ENCODE measurements at regions not wholly inside any gene's neighbourhood (a gene's known extent, or its start where the extent isn't known, plus 50 kb on each side); places are given as distances from the start of the nearest gene placed in this dataset.
"Not testable (repeated sequence)": the region's sequence is repeated elsewhere in the genome, so short reads cannot be mapped to it uniquely, and the experiment has no call there.

GRCh38 chr3:86537171-86537570 lies 453.8 kb downstream of the VGLL3 start:
- DNase-seq: no peak
- H3K4me3 ChIP-seq: no peak overlapping the region
- H3K9me3 ChIP-seq: no peaks in the 10 kb centered on the region
- H3K27me3 ChIP-seq: no peaks in the 10 kb centered on the region
- no peaks in the 10 kb centered on the region for H3K36me3 ChIP-seq

DNA sequence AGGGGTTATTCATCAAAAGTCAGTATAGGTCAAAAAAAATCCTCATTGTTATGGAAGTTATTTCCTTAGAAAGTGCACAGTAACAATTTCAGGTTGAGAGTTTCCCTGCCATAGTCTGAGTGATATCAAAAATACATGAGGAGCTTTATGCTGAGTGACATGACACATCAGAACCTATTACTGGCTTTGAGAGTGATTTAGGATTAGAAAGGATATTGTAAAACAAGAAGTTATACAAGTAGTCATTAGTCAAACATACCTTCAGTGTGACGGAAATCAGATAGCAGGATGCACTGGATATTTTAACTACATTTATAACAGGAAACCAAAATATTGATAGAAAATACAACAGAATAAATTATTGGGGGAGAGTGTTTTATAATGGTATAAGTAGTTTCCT lies 471.1 kb downstream of the VGLL3 start:
- Histone ChIP-seq H3K27me3 (no peaks in the 10 kb centered on the region), H3K9me3 (no peaks in the 10 kb centered on the region), H3K36me3 (no peaks in the 10 kb centered on the region), H3K4me3 (no peak overlapping the region)
- DNase-seq: no peak

- DNase-seq: no peak
- Histone ChIP-seq H3K27me3 (no peaks in the 10 kb centered on the region), H3K9me3 (no peaks in the 10 kb centered on the region), H3K4me3 (no peak overlapping the region), H3K36me3 (no peaks in the 10 kb centered on the region)
These were observed 509.3 kb downstream of the VGLL3 start for GRCh38 chr3:86481636-86482035.

- no peak overlapping the region for H3K4me3 ChIP-seq
- no peak for DNase-seq
- no peaks in the 10 kb centered on the region for H3K9me3 ChIP-seq
- no peaks in the 10 kb centered on the region for H3K27me3 ChIP-seq
- H3K36me3 ChIP-seq: no peaks in the 10 kb centered on the region
These were observed 509.9 kb downstream of the VGLL3 start for GRCh38 chr3:86481031-86481430.

DNA sequence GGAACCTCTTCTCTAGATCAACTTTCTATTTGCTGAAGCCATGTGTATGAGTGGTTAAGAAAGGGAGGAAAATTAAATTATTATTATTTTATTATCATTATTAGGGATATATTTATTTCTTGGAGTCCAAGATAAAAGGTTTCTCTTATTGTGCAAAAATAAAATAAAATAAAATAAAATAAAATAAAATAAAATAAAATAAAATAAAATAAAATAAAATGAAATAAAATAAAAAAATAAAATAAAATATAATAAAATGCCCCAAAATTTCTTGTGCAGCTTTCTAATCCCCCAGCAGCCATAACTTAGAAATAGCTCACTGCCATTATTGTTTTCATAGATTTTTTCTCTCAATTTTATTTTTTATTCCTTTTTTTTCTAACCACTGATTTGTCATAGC lies 526.8 kb downstream of the VGLL3 start:
- no peak for DNase-seq
- no peaks in the 10 kb centered on the region for H3K9me3 ChIP-seq
- H3K36me3 ChIP-seq: no peaks in the 10 kb centered on the region
- no peak overlapping the region for H3K4me3 ChIP-seq
- no peaks in the 10 kb centered on the region for H3K27me3 ChIP-seq

GRCh38 chr3:86451749-86452148 lies 539.2 kb downstream of the VGLL3 start:
- Histone ChIP-seq H3K4me3 (no peak overlapping the region), H3K9me3 (no peaks in the 10 kb centered on the region), H3K27me3 (no peaks in the 10 kb centered on the region), H3K36me3 (no peaks in the 10 kb centered on the region)
- no peak for DNase-seq

- Histone ChIP-seq H3K36me3 (no peaks in the 10 kb centered on the region), H3K9me3 (no peaks in the 10 kb centered on the region), H3K4me3 (no peak overlapping the region), H3K27me3 (no peaks in the 10 kb centered on the region)
- DNase-seq: no peak
These were observed 552.4 kb downstream of the VGLL3 start for GRCh38 chr3:86438544-86438943.

DNA sequence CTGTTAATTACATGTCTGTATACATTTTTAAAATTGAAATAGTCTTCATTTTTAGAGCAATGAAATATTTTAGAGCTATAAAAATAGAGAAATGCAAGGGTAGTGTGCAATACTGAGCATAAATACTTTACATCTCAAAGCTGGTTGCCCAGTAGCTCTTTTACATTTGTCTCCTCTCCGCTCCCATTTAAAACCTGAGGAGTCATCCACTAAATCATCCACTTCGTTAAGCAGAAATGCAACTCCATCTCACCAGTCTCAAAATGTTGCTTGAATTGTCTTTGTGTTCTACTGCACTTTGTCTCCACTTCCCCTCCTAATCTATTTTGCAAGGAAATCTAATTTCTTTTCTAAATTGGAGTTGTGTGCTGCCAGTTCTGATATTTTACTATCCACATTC lies 563.6 kb downstream of the VGLL3 start:
- Histone ChIP-seq H3K4me3 (no peak overlapping the region), H3K9me3 (no peaks in the 10 kb centered on the region), H3K27me3 (no peaks in the 10 kb centered on the region), H3K36me3 (no peaks in the 10 kb centered on the region)
- DNase-seq: no peak

DNA sequence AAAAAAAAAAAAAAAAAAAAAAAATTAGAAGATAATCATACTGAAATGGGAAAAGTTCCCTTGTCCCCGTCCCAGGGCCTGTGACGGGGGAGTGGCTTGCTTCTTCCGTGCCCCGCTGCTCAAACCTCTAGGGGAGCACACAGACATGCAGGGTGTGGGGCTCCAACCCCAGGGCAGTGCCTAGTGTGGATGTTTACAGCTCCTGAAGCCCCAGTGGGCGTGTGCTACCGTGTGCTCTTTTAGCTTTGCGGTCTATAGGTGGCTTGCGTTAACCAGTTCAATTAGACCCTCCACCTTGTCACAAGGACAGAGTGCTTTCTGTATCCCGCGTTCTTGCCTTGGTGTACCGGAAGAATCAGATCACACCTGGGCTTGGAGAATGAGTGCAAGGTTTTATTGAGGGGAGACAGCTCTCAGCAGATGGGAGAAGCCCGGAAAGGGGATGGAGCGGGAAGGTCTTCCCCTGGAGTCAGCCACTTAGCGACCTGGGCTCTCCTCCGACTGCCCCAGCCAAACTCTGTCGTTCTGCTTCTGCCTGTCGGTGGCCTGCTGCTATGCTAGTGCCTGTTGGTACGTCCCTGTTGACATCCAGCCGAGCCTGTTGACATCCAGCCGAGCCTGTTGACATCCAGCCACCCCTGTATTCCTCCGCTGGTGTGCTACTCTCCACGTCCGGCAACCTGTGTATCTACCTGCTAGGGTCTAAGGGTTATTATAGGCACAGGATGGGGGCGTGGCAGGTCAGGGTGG lies 569.8 kb downstream of the VGLL3 start:
- no peak for DNase-seq
- no peaks in the 10 kb centered on the region for H3K36me3 ChIP-seq
- no peaks in the 10 kb centered on the region for H3K27me3 ChIP-seq
- no peaks in the 10 kb centered on the region for H3K9me3 ChIP-seq
- no peak overlapping the region for H3K4me3 ChIP-seq

DNA sequence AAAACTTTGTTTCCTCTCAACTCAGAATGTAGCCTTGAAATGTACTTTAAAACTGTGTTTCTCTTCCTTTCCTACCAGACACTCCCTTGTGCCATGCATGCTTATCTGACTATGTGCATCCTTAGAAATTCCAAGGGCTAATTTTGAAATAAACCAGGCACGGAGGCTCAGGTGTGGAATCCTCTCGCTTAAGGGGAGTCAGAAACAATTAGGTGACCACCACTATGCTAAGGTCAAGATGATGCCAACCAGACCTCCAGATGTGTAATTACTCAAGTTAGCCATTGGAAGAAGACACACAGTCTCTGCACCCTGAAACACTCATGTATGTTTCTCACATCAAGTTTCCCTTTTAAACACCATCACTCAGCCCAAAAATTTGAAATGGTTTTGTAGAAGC lies 572.1 kb downstream of the VGLL3 start:
- Histone ChIP-seq H3K36me3 (no peaks in the 10 kb centered on the region), H3K4me3 (no peak overlapping the region), H3K27me3 (no peaks in the 10 kb centered on the region), H3K9me3 (no peaks in the 10 kb centered on the region)
- no peak for DNase-seq

DNA sequence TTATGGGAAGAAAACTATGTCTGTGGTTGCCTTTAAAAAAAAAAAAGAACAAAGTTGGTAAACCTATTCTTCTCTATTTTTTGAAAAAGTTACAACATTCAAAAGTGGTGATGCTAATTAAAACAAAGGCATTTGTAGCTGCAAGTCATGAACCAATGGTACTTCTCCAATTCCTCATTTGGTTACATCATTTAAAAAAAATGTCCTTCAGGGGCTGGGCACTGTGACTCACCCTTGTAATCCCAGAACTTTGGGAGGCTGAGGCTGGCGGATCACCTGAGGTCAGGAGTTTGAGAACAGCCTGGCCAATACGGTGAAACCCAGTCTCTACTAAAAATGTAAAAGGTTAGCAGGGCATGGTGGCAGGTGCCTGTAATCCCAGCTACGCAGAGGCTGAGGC lies 574.6 kb downstream of the VGLL3 start:
- no peaks in the 10 kb centered on the region for H3K27me3 ChIP-seq
- H3K36me3 ChIP-seq: no peaks in the 10 kb centered on the region
- H3K4me3 ChIP-seq: no peak overlapping the region
- H3K9me3 ChIP-seq: no peaks in the 10 kb centered on the region
- no peak for DNase-seq

- DNase-seq: no peak
- Histone ChIP-seq H3K9me3 (no peaks in the 10 kb centered on the region), H3K27me3 (no peaks in the 10 kb centered on the region), H3K36me3 (no peaks in the 10 kb centered on the region), H3K4me3 (no peak overlapping the region)
These were observed 577.3 kb downstream of the VGLL3 start for GRCh38 chr3:86413645-86414044.

- Histone ChIP-seq H3K27me3 (no peaks in the 10 kb centered on the region), H3K36me3 (no peaks in the 10 kb centered on the region), H3K9me3 (no peaks in the 10 kb centered on the region), H3K4me3 (no peak overlapping the region)
- no peak for DNase-seq
These were observed 580.4 kb downstream of the VGLL3 start for GRCh38 chr3:86410587-86410986.

- H3K36me3 ChIP-seq, H3K9me3 ChIP-seq, H3K4me3 ChIP-seq, H3K27me3 ChIP-seq, DNase-seq: not testable (repeated sequence)
These were observed 601.2 kb downstream of the VGLL3 start for GRCh38 chr3:86389759-86390158.

DNA sequence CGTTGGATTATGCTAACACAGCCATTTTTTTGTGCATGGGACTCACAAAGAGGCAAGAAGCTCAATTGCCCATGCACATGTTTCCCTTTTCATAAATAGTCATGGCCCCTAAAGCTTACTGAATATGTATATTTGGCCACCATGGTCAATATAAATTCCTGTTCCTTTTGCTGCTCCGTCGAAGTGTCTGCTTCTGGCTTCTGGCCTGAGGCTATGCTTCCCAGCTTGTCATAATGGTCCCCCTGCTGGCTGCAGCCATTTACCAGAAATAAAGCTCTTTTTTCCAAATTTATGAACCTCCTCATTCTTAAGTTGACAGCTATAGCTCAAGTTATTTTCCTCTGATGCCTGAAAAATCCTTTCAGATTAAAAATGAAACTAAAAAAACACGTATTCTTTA lies 602.1 kb downstream of the VGLL3 start:
- no peaks in the 10 kb centered on the region for H3K27me3 ChIP-seq
- H3K36me3 ChIP-seq: no peaks in the 10 kb centered on the region
- H3K4me3 ChIP-seq: no peak overlapping the region
- no peaks in the 10 kb centered on the region for H3K9me3 ChIP-seq
- peak; percentile 0 for DNase-seq

GRCh38 chr3:86382556-86382955 lies 608.4 kb downstream of the VGLL3 start:
- H3K9me3 ChIP-seq: no peaks in the 10 kb centered on the region
- no peak overlapping the region for H3K4me3 ChIP-seq
- no peak for DNase-seq
- no peaks in the 10 kb centered on the region for H3K27me3 ChIP-seq
- H3K36me3 ChIP-seq: no peaks in the 10 kb centered on the region

- Histone ChIP-seq H3K9me3 (no peaks in the 10 kb centered on the region), H3K4me3 (no peak overlapping the region), H3K36me3 (no peaks in the 10 kb centered on the region), H3K27me3 (no peaks in the 10 kb centered on the region)
- no peak for DNase-seq
These were observed 609.7 kb downstream of the VGLL3 start for GRCh38 chr3:86381247-86381646.

DNA sequence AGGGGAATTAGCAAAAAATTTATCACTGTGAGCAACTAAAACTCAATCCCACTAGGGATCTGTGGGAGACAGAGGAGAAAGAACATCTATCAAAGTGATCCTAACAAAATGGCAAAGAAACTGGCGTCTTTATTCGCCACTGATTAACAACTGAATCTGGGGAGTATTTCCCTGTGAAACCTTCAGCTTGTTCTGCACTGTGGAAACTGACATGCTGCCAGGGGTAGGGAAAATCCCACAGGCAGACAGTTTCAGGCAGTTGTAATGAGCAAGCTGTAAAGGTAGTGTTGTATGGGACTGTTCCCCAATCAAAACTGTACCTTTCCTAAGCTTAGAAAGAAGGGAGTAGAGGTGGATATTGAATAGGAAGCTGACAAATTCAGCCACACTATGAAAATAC lies 611.7 kb downstream of the VGLL3 start:
- no peak overlapping the region for H3K4me3 ChIP-seq
- no peak for DNase-seq
- no peaks in the 10 kb centered on the region for H3K36me3 ChIP-seq
- no peaks in the 10 kb centered on the region for H3K27me3 ChIP-seq
- no peaks in the 10 kb centered on the region for H3K9me3 ChIP-seq

- H3K36me3 ChIP-seq: no peaks in the 10 kb centered on the region
- no peaks in the 10 kb centered on the region for H3K27me3 ChIP-seq
- no peak overlapping the region for H3K4me3 ChIP-seq
- DNase-seq: no peak
- H3K9me3 ChIP-seq: no peaks in the 10 kb centered on the region
These were observed 612.1 kb downstream of the VGLL3 start for GRCh38 chr3:86378829-86379228.

All from MG63 (cell line).